Neural cell (in vitro differentiated cells): ENCODE measurements at regions not wholly inside any gene's neighbourhood (a gene's known extent, or its start where the extent isn't known, plus 50 kb on each side); places are given as distances from the start of the nearest gene placed in this dataset.

ENCODE experiments used
- H2AFZ ChIP-seq: fragments of 200-600, 300-800 bp; sonication (generic), shearing (Covaris generic); 2 replicates; pipeline ENCODE4 v1.6.0; 2014; ENCODE audit warnings: low read depth, mild to moderate bottlenecking, antibody characterized with exemption, low read length, moderate library complexity
- H3F3A ChIP-seq: fragments of 200-600 bp; shearing (Covaris generic); 2 replicates; pipeline ENCODE4 v1.6.1; 2016; ENCODE audit warnings: mild to moderate bottlenecking, moderate library complexity, mixed read lengths, antibody characterized with exemption, low read length; ENCODE audit not compliant: insufficient read depth, poor library complexity, severe bottlenecking
- H3K27ac ChIP-seq: fragments of 200-600, 300-800 bp; sonication (generic), shearing (Covaris generic); 2 replicates; pipeline ENCODE4 v1.5.1; 2014; ENCODE audit warnings: mild to moderate bottlenecking, low read length, moderate library complexity
- H3K27me3 ChIP-seq: fragments of 300-800, 200-600 bp; sonication (generic), shearing (Covaris generic); 2 replicates; pipeline ENCODE4 v1.6.0; 2014; ENCODE audit warnings: mild to moderate bottlenecking, low read depth, low read length, moderate library complexity; ENCODE audit not compliant: insufficient read depth
- H3K36me3 ChIP-seq: fragments of 300-800, 200-600 bp; sonication (generic), shearing (Covaris generic); 2 replicates; pipeline ENCODE4 v1.5.1; 2014; ENCODE audit warnings: mild to moderate bottlenecking, antibody characterized with exemption, low read length, moderate library complexity; ENCODE audit not compliant: insufficient read depth
- H3K4me2 ChIP-seq: fragments of 300-800, 200-600 bp; sonication (generic), shearing (Covaris generic); 2 replicates; pipeline ENCODE4 v1.6.0; 2014; ENCODE audit warnings: mild to moderate bottlenecking, low read length
- H3K4me3 ChIP-seq: fragments of 300-800, 200-600 bp; sonication (generic), shearing (Covaris generic); 2 replicates; pipeline ENCODE4 v1.5.1; 2014; ENCODE audit warnings: mild to moderate bottlenecking, low read length, moderate library complexity
- H3K79me2 ChIP-seq: fragments of 200-600 bp; shearing (Covaris generic); replicated peaks from 2 replicates; pipeline ENCODE4 v1.6.0; 2014; ENCODE audit warnings: mild to moderate bottlenecking, low read length, moderate library complexity; ENCODE audit not compliant: insufficient read depth
- H3K9ac ChIP-seq: fragments of 300-800, 200-600 bp; sonication (generic), shearing (Covaris generic); 2 replicates; pipeline ENCODE4 v1.6.1; 2016; ENCODE audit warnings: mild to moderate bottlenecking, low read length, mixed read lengths
- H3K9me2 ChIP-seq: fragments of 200-600 bp; shearing (Covaris generic); 2 replicates; pipeline ENCODE4 v1.6.1; 2016; ENCODE audit warnings: mild to moderate bottlenecking, low read length, mixed read lengths; ENCODE audit not compliant: insufficient read depth
- H3K9me3 ChIP-seq: fragments of 200-600, 300-800 bp; sonication (generic), shearing (Covaris generic); 2 replicates; pipeline ENCODE4 v1.6.1; 2016; ENCODE audit warnings: mild to moderate bottlenecking, mixed run types, low read length, moderate library complexity, mixed read lengths
- H4K20me1 ChIP-seq: fragments of 200-600 bp; shearing (Covaris generic); 2 replicates; pipeline ENCODE4 v1.6.1; 2016; ENCODE audit warnings: mild to moderate bottlenecking, mixed run types; ENCODE audit not compliant: insufficient read depth
- CTCF ChIP-seq: fragments of 450-650 bp; IDR thresholded peaks from 2 replicates; pipeline ENCODE4 v1.5.1; 2014; ENCODE audit warnings: antibody characterized with exemption, mild to moderate bottlenecking, moderate library complexity; ENCODE audit not compliant: poor library complexity, severe bottlenecking
- EZH2 ChIP-seq: fragments of 200-600, 300-800 bp; shearing (Covaris generic), sonication (generic); IDR thresholded peaks from 2 replicates; pipeline ENCODE4 v1.6.1; 2014; ENCODE audit warnings: antibody characterized with exemption, low read length, borderline replicate concordance, mild to moderate bottlenecking; ENCODE audit not compliant: insufficient read depth, poor library complexity, severe bottlenecking
- MXI1 ChIP-seq: fragments of 450-650 bp; conservative IDR thresholded peaks from 2 replicates; pipeline ENCODE4 v1.6.1; 2014; ENCODE audit warnings: antibody characterized with exemption, mild to moderate bottlenecking; ENCODE audit not compliant: poor library complexity, severe bottlenecking
- POLR2AphosphoS5 ChIP-seq: IDR thresholded peaks from 2 replicates; pipeline ENCODE4 v1.6.1; 2012
- RAD21 ChIP-seq: fragments of 450-650 bp; conservative IDR thresholded peaks from 2 replicates; pipeline ENCODE4 v1.6.1; 2014; ENCODE audit warnings: antibody characterized with exemption, mild to moderate bottlenecking, moderate library complexity
- REST ChIP-seq: IDR thresholded peaks from 2 replicates; pipeline ENCODE4 v1.6.1; 2012; ENCODE audit warnings: borderline replicate concordance
- SMC3 ChIP-seq: fragments of 450-650 bp; conservative IDR thresholded peaks from 2 replicates; pipeline ENCODE4 v1.6.1; 2014; ENCODE audit warnings: antibody characterized with exemption, mild to moderate bottlenecking, moderate library complexity; ENCODE audit not compliant: poor library complexity
- TAF1 ChIP-seq: IDR thresholded peaks from 2 replicates; pipeline ENCODE4 v1.6.1; 2012; ENCODE audit warnings: low read depth

- no peak overlapping the region for H2AFZ ChIP-seq
- H4K20me1 ChIP-seq: no peaks in the 10 kb centered on the region
- no peaks in the 10 kb centered on the region for H3K9me2 ChIP-seq
- H3K79me2 ChIP-seq: no peaks in the 10 kb centered on the region
- no peaks in the 10 kb centered on the region for H3F3A ChIP-seq
- H3K4me2 ChIP-seq: no peak overlapping the region
- no peak for TF ChIP-seq REST
- no peak for TF ChIP-seq RAD21
- no peak for TF ChIP-seq POLR2AphosphoS5
- no peak for TF ChIP-seq MXI1
- TF ChIP-seq SMC3: no peak
- no peak for TF ChIP-seq TAF1
- no peak for TF ChIP-seq CTCF
- H3K4me3 ChIP-seq: no peak overlapping the region
- no peak overlapping the region for H3K9ac ChIP-seq
- no peak overlapping the region for H3K27ac ChIP-seq
- no peaks in the 10 kb centered on the region for H3K36me3 ChIP-seq
- no peaks in the 10 kb centered on the region for H3K27me3 ChIP-seq
- H3K9me3 ChIP-seq: no peaks in the 10 kb centered on the region
Observed at GRCh38 chr5:103693517-103693916, 130.9 kb upstream of the NUDT12 start.

- Histone ChIP-seq H3K4me3 (no peak overlapping the region), H3K27me3 (no peaks in the 10 kb centered on the region), H4K20me1 (no peaks in the 10 kb centered on the region), H3K36me3 (no peaks in the 10 kb centered on the region), H3K27ac (no peak overlapping the region), H2AFZ (no peak overlapping the region), H3K9ac (no peak overlapping the region), H3K9me3 (no peaks in the 10 kb centered on the region), H3K4me2 (no peak overlapping the region), H3F3A (no peaks in the 10 kb centered on the region), H3K9me2 (no peaks in the 10 kb centered on the region), H3K79me2 (no peaks in the 10 kb centered on the region)
- no peak for TF ChIP-seq EZH2
- TF ChIP-seq CTCF: no peak
- TF ChIP-seq TAF1: no peak
- TF ChIP-seq MXI1: no peak
- TF ChIP-seq POLR2AphosphoS5: no peak
- TF ChIP-seq SMC3: no peak
- no peak for TF ChIP-seq RAD21
- no peak for TF ChIP-seq REST
Observed at GRCh38 chr5:103690676-103691075, 128.1 kb upstream of the NUDT12 start.
